NCI-H2029 treated with DMSO at 0.1 percent for 48 hours (cell line): ENCODE measurements at regions not wholly inside any gene's neighbourhood (a gene's known extent, or its start where the extent isn't known, plus 50 kb on each side); places are given as distances from the start of the nearest gene placed in this dataset.
A peak's percentile ranks its signal among the peaks of the same experiment; 100 is the strongest.

Experiments
- DNase-seq: peaks from one replicate; lab custom pipeline; 2025; lab: John Stamatoyannopoulos, UW

GRCh38 chr6:120924214-120924613 lies 410.1 kb downstream of the TBC1D32 start:
- no peak for DNase-seq

GRCh38 chr6:120918137-120918536 lies 416.1 kb downstream of the TBC1D32 start:
- DNase-seq, result no peak

GRCh38 chr6:120916844-120917243 lies 417.4 kb downstream of the TBC1D32 start:
- no peak for DNase-seq

- no peak for DNase-seq
Observed at GRCh38 chr6:120913486-120913885, 420.8 kb downstream of the TBC1D32 start.

- DNase-seq, result no peak
Observed at GRCh38 chr6:120908767-120909166, 425.5 kb downstream of the TBC1D32 start.

GRCh38 chr6:120903836-120904235 lies 430.4 kb downstream of the TBC1D32 start:
- no peak for DNase-seq

GRCh38 chr6:120899932-120900331 lies 434.3 kb downstream of the TBC1D32 start:
- no peak for DNase-seq

- DNase-seq, result no peak
Observed at GRCh38 chr6:120894077-120894476, 440.2 kb downstream of the TBC1D32 start.

GRCh38 chr6:120876931-120877330 lies 457.3 kb downstream of the TBC1D32 start:
- DNase-seq, result no peak

GRCh38 chr6:120876424-120876823 lies 457.9 kb downstream of the TBC1D32 start:
- DNase-seq, result no peak

GRCh38 chr6:120875900-120876299 lies 458.4 kb downstream of the TBC1D32 start:
- DNase-seq, result no peak

GRCh38 chr6:120874422-120874821 lies 459.9 kb downstream of the TBC1D32 start:
- no peak for DNase-seq

GRCh38 chr6:120873125-120873865 lies 461.0 kb downstream of the TBC1D32 start:
- no peak for DNase-seq

GRCh38 chr6:120872262-120872578 lies 462.1 kb downstream of the TBC1D32 start:
- DNase-seq, result no peak

GRCh38 chr6:120871416-120872261 lies 462.6 kb downstream of the TBC1D32 start:
- no peak for DNase-seq

GRCh38 chr6:120869397-120869796 lies 464.9 kb downstream of the TBC1D32 start:
- no peak for DNase-seq

- no peak for DNase-seq
Observed at GRCh38 chr6:120857422-120857821, 476.9 kb downstream of the TBC1D32 start.

GRCh38 chr6:120854583-120854982 lies 479.7 kb downstream of the TBC1D32 start:
- no peak for DNase-seq

GRCh38 chr6:120853489-120853888 lies 480.8 kb downstream of the TBC1D32 start:
- no peak for DNase-seq

GRCh38 chr6:120852293-120852849 lies 481.9 kb downstream of the TBC1D32 start:
- DNase-seq, result no peak

GRCh38 chr6:120826253-120826652 lies 508.0 kb downstream of the TBC1D32 start:
- DNase-seq, result peak; percentile 65

- no peak for DNase-seq
Observed at GRCh38 chr6:120816794-120817193, 517.5 kb downstream of the TBC1D32 start.

GRCh38 chr6:120805276-120805675 lies 529.0 kb downstream of the TBC1D32 start:
- DNase-seq, result no peak
